GM19467 (cell line): ENCODE measurements at regions not wholly inside any gene's neighbourhood (a gene's known extent, or its start where the extent isn't known, plus 50 kb on each side); places are given as distances from the start of the nearest gene placed in this dataset.

ENCODE experiments used
- ATAC-seq: cut with Tn5 transposase; IDR thresholded peaks from one replicate; pipeline ENCODE4 v1.9.1; 2021; ENCODE audit warnings: mild to moderate bottlenecking, moderate library complexity; ENCODE audit not compliant: unreplicated experiment

- ATAC-seq, result no peak
These were observed 246.6 kb upstream of the CRY1 start for GRCh38 chr12:107339932-107340331.

GRCh38 chr12:107340898-107341297, 247.5 kb upstream of the CRY1 start:
- no peak for ATAC-seq

- no peak for ATAC-seq
These were observed 250.9 kb upstream of the CRY1 start for GRCh38 chr12:107344035-107344808.

GRCh38 chr12:107347261-107347660, 253.9 kb upstream of the CRY1 start:
- no peak for ATAC-seq

- ATAC-seq, result no peak
These were observed 255.8 kb upstream of the CRY1 start for GRCh38 chr12:107349008-107349747.

- ATAC-seq, result no peak
These were observed 256.5 kb upstream of the CRY1 start for GRCh38 chr12:107349839-107350238.

- ATAC-seq, result no peak
These were observed 257.8 kb upstream of the CRY1 start for GRCh38 chr12:107351109-107351508.

GRCh38 chr12:107351713-107352112, 258.4 kb upstream of the CRY1 start:
- ATAC-seq, result no peak

GRCh38 chr12:107352347-107353081, 259.2 kb upstream of the CRY1 start:
- no peak for ATAC-seq

GRCh38 chr12:107353312-107353711, 260.0 kb upstream of the CRY1 start:
- no peak for ATAC-seq

- ATAC-seq, result no peak
These were observed 261.7 kb upstream of the CRY1 start for GRCh38 chr12:107355004-107355565.

- no peak for ATAC-seq
These were observed 262.3 kb upstream of the CRY1 start for GRCh38 chr12:107355612-107356011.

GRCh38 chr12:107356266-107356936, 263.1 kb upstream of the CRY1 start:
- no peak for ATAC-seq

- ATAC-seq, result no peak
These were observed 263.6 kb upstream of the CRY1 start for GRCh38 chr12:107356937-107357295.

GRCh38 chr12:107359382-107359781, 266.0 kb upstream of the CRY1 start:
- ATAC-seq, result no peak

- ATAC-seq, result no peak
These were observed 266.7 kb upstream of the CRY1 start for GRCh38 chr12:107360033-107360432.

GRCh38 chr12:107360482-107360881, 267.1 kb upstream of the CRY1 start:
- ATAC-seq, result no peak

- ATAC-seq, result no peak
These were observed 268.6 kb upstream of the CRY1 start for GRCh38 chr12:107361970-107362369.

GRCh38 chr12:107362960-107363359, 269.6 kb upstream of the CRY1 start:
- ATAC-seq, result no peak

- ATAC-seq, result no peak
These were observed 271.6 kb upstream of the CRY1 start for GRCh38 chr12:107364875-107365518.
